Fibroblast of the aortic adventitia (primary cell): ENCODE measurements at regions not wholly inside any gene's neighbourhood (a gene's known extent, or its start where the extent isn't known, plus 50 kb on each side); places are given as distances from the start of the nearest gene placed in this dataset.

Experiments used
- DNase-seq: peaks from one replicate; pipeline ENCODE4 v3.0.0-alpha.2; 2010; ENCODE audit warnings: low read depth
- H3K4me3 ChIP-seq: 2 replicates; pipeline ENCODE4 v1.5.1; 2011; ENCODE audit warnings: low read depth, mild to moderate bottlenecking, control low read depth, low read length, moderate library complexity
- CTCF ChIP-seq: IDR thresholded peaks from 2 replicates; pipeline ENCODE4 v1.5.1; 2011; ENCODE audit warnings: mild to moderate bottlenecking, low read length, control low read depth, inconsistent platforms; ENCODE audit not compliant: insufficient read depth

- no peak for DNase-seq
- no peak overlapping the region for H3K4me3 ChIP-seq
- TF ChIP-seq CTCF, result no peak
Measured at GRCh38 chr12:67918441-67918840, 70.8 kb upstream of the IFNG-AS1 start.

GRCh38 chr12:67919406-67919805 is 69.8 kb upstream of the IFNG-AS1 start:
- DNase-seq, result no peak
- no peak for TF ChIP-seq CTCF
- no peak overlapping the region for H3K4me3 ChIP-seq

- DNase-seq, result no peak
- TF ChIP-seq CTCF, result no peak
Measured at GRCh38 chr12:67920413-67920812, 68.8 kb upstream of the IFNG-AS1 start.

GRCh38 chr12:67921286-67921685 is 68.0 kb upstream of the IFNG-AS1 start:
- DNase-seq, result no peak
- H3K4me3 ChIP-seq, result no peak overlapping the region
- no peak for TF ChIP-seq CTCF

More at GRCh38 chr12:67920413-67920812, 68.8 kb upstream of the IFNG-AS1 start:
- no peak overlapping the region for H3K4me3 ChIP-seq

GRCh38 chr12:67922245-67922644 is 67.0 kb upstream of the IFNG-AS1 start:
- H3K4me3 ChIP-seq, result no peak overlapping the region
- no peak for TF ChIP-seq CTCF
- no peak for DNase-seq

GRCh38 chr12:67925077-67925476 is 64.2 kb upstream of the IFNG-AS1 start:
- no peak for TF ChIP-seq CTCF
- DNase-seq, result no peak
- no peak overlapping the region for H3K4me3 ChIP-seq

- DNase-seq, result no peak
- H3K4me3 ChIP-seq, result no peak overlapping the region
- no peak for TF ChIP-seq CTCF
Measured at GRCh38 chr12:67925552-67925951, 63.7 kb upstream of the IFNG-AS1 start.
